Daoy (cell line): ENCODE measurements at regions not wholly inside any gene's neighbourhood (a gene's known extent, or its start where the extent isn't known, plus 50 kb on each side); places are given as distances from the start of the nearest gene placed in this dataset.

ENCODE experiments used
- DNase-seq: peaks from one replicate; pipeline ENCODE4 v3.0.0-alpha.2; 2015; ENCODE audit warnings: low read depth

DNA sequence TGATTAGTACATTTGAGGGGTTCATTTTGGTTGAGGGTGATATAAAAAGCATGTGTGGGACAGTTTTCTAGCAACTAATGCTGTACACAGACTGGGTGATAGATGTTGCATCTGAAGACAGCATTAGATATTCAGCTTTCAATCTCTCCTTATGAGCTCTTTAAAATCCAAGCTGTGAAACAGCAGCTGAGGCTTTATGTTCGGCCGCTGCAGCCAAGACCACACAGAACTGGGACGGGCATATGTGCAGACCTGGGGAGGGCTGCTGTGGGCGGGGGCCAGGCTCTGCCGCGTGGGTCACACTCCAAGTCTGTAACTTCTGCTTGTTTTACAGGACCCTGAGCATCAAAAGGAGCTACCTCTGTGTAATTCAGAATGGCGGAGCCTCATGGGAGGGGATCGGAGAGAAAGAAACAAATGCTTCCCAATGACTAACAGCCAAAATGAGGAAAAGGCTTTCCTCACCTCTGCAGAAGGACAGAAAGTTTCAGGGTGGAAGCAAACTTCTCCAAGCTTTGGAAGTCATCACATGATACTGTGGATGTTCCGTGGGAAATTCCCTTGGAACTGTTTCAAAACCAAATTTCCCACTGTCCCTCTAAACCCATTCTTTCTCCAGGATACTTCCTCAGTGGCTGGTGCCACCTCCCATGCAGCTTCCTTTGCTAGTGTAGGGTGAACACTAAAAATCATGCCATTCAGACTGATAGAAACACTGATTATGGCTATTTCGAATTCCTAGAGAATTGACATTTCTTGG lies 711.9 kb upstream of the ID2 start:
- no peak for DNase-seq

DNA sequence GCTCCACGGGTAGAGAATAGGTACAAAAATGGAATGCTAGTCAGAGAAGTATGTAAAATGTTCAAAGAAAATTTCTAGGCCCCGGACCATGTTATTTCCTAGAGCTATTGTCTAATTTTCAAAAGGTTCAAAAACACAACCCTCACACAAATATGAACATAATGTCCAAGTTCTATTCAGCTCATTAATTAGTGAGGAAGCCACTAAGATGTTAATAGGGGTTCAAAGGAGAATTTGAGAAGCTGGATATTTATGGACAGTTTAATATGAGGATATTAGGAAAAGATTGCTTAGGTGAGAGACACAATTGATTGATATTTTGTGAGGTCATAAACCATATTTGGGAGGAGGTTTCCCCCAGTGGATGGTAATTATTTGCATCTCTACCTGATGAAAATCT lies 710.6 kb upstream of the ID2 start:
- DNase-seq: no peak

DNA sequence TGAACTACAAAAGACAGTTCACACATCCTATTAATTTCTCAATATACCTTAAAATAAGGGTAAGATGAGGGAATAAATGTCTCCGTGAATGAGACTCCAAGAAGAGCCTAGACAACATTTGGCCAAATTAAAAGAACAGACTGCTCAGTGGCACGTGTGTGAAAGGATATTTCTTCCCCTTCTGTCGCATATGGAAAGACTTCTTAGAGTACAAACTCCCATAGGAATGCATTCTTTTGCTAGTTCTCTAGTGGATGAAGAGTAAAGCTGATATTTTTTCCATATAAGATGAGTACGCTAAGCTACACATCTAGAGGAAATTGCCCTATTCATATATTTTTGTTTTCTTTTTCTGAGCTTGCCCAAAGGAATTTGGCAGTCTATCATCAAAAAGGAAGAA lies 710.0 kb upstream of the ID2 start:
- DNase-seq: no peak

DNA sequence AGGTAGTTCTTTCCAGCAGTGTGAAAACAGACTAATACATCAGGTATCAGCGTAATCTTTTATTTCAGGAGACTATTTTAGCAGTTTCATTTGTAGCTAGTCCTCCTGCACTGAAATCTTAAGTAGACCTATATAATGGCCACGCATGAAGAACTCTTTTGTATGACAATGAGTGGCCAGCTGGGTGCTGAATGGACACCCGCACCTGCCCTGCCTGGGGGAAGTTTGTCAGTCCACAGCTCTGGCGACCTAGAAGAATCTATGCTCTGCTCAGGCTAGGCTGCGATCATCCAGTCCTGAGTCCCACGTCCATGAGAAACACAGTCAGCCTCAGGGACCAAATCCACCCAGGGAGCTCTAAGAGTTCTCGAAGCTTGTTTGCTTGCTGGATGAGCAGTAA lies 709.2 kb upstream of the ID2 start:
- no peak for DNase-seq

DNA sequence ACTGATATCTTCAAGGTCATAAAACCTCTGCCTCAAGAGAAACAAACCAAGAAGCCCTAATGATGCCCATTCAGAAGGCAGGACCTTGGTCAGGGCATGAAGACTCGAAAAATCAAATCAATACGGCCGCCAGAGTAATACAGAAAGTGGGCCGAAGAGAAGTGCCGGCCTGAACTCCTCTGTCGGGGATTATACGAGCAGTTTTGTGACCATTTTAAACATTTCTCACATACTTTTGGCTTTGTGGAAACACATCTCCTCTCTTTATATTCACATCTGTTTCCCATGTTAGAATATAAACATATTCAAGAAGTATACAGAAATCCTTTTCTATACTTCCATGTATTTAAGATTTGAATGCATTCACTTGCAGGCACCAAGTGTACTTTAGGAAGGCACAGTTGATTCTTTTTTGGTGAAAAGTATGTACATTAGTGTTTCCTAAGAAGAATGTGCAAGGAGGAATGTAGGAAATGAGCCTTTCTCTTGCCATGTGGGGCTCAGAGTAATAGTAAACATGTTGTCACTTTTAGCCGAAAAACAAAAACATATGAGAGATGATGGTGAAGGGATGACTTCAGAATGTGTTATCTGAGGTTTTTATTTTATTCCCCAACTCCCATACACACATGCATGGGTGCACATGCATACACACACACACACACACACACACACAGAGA lies 707.9 kb upstream of the ID2 start:
- no peak for DNase-seq

DNA sequence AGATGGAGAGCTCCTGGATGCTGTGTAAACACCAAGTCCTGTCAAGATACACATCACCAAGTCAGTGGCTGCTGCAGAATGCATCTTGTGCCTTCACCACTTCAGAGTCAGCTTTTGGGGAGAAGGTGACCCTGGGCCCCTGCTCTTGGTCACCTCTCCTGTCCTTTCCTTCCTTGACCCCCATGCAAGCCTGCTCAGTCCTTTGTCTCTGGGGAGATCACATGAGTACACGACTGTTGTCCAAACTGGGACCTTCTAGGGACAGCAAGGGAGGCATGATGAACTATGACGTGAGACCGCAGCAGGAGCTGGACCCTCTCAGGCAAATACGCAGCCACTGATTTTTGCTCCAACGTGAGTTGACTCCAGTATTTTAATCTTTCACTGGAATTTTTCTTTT lies 706.9 kb upstream of the ID2 start:
- no peak for DNase-seq

DNA sequence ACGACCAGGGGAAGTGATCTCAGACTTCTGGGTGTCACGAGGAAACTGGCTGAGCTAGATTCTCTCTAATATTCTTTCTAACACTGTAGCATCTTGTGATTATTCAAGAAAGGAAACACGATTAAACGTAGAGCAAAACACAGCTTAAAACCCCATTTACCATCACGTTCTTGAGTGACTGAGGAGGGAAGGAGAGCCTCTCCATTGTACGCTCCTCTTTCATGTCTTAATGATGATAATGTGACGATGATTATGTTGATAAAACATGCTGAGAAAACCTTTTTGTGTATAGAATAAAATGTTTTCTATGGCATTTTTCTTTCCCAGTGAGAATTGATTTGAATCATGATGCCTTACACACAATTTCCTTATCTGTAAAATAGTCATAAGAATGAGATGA lies 705.6 kb upstream of the ID2 start:
- no peak for DNase-seq

DNA sequence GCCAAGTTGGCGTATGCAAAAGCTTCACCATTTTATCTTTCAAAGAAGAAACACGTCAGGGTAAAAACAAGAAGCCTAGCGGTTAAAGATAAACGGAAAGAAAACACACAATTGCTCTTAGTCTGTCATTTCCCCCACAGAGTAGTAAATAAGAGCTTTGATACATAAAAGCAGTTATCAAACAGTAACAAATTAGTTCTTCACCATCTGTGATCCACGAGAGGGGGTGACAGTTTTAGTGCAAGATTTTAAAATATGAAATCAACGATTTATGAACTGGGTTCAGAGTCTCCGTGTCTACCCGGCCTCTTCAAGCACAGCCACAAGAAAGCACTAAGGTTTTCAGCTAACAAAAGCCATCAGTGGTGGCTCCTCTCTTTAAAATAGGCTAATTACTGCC lies 703.9 kb upstream of the ID2 start:
- no peak for DNase-seq

DNA sequence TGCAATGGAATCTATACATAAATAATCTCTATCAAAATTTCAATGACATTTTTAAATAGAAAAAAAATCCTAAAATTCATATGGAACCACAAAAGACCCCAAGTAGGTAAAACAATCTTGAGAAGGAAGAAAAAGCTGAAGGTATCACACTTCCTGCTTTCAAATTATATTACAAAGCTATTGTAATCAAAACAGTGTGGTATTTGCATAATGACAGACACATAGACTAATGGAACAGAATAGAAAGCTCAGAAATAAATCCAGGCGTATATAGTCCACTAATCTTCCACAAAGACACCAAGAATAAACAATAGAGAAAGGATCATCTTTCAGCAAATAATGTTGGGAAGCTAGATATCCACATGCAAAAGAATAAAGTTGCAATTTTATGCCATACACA lies 699.8 kb upstream of the ID2 start:
- DNase-seq: no peak

DNA sequence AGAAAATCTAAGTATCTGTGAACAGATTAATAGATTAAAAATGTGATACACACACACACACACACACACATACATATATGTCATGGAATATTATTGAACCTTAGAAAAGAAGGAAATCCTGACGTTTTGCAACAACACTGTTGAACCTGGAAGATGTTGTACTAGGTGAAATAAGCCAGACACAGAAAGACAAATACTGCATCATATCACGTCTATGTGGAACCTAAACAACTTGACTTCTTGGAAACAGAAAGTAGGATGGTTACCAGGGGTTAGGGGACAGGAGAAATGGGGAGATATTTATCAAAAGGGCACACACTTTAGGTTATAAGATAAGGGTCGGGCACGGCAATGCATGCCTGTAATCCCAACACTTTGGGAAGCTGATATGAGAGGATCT lies 698.4 kb upstream of the ID2 start:
- no peak for DNase-seq

DNA sequence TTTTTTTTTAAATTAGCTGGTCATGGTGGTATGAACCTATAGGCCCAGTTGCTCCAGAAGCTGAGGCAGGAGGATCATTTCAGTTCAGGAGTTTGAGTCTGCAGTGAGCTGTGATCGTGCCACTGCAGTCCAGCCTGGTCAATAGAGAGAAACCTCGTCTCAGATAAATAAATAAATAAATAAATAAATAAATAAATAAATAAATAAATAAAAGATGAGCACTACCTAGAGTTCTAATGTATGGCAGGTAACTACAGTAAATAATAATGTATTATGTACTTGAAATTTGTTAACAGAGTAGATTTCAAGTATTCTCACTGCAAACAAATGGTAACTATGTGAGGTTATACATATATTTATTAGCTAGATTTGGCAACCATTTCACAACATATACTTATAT lies 697.9 kb upstream of the ID2 start:
- DNase-seq: no peak

DNA sequence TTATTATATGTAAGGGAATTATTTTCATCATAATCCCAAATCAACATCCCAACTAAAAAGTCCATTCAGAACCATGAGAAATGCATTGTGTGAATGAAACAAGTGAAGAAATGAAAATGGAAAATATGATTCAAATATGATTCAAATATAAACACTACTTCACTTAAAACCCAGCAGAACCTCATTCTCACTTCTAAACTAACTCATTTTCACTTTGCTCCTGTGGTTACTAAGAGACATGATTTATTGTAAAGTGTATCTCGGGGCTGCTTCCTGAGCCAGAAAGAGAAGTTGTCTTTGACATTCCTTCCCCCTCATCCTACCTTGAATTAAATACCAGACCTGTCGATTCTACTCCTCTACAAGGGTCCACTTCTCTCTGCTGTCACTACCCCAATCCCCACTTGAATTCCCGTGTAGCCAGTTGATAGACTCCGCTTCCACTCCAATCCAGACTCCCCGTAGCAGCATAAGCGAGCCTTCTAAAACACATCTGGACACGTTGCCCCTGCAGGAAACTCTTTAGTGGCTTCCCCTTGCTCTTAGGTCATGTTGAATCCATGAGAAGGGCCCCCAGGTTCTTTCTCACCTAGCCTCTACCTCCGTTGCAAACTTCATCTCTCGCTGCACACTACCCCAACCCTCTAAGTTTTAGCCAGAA lies 697.0 kb upstream of the ID2 start:
- no peak for DNase-seq

DNA sequence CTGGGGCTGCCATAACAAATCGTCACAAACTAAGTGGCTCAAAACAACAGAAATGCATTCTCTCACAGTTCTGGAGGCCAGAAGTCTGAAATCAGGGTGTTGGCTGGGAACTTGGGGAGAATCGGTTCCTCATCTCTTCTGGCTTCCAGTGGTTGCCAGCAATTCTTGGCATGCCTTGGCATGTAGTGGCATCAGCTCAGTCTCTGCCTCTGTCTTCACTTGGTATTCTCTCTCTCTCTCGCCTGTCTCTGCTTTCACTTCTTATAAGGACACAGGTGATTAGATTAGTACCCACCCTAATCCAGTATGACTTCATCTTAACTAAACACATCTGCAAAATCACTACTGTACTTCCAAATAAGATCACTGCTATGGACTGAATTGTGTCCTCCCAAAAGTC lies 695.4 kb upstream of the ID2 start:
- no peak for DNase-seq

DNA sequence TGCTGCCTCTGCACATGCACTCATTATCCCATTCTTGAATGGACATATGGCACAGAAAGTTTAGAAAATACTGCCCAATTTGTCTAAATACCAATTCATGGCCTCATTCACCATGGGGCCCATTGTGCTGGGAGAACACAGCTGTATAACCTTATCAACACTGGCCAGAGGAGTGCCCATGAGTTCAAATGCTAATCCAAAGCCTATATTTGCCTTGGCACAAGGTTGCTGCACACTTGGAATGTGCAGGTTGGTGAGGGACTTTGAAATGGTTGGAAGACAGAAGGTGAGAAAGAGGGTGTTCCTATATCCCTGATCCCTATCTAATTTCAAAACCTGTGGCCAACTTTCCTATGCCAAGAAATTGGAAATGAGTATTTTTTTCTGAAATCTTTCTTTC lies 693.9 kb upstream of the ID2 start:
- no peak for DNase-seq

DNA sequence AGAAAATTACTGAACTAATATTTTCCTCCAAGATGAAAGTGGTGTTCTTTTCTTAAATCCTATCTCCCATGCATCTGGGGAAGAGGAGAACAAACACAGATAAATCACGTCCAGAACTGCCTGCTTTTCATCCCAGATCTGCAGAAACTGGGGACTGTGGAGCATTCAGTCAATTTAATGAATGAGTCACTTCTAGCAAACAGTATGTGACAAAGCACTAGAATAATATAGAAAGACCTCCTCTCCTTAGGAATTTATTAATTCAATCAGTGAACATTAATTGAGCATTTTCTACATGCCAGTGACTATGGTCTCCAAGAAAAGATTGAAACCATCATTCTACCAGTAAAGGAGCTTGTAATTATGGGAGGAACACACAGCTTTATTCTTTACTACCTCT lies 693.4 kb upstream of the ID2 start:
- no peak for DNase-seq

DNA sequence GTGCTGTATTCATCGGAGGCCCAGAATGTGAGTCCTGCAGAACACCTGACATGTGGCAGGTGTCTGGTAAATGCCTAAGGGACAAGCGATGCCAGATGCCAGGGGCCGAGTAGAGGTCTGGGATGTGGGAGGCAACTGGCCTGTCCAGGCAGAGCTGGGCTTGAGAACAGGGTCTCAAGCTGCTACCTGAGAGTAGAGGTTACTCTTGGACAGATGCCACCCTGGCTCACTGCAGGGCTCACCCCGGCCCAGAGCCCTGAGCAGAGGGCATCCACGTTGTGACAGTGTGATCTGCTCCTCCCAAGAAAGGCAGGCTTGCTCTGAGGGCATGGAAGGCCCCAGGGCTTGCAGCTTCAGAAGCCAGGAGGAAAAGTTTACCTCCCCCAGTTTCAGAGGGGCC lies 692.0 kb upstream of the ID2 start:
- no peak for DNase-seq

DNA sequence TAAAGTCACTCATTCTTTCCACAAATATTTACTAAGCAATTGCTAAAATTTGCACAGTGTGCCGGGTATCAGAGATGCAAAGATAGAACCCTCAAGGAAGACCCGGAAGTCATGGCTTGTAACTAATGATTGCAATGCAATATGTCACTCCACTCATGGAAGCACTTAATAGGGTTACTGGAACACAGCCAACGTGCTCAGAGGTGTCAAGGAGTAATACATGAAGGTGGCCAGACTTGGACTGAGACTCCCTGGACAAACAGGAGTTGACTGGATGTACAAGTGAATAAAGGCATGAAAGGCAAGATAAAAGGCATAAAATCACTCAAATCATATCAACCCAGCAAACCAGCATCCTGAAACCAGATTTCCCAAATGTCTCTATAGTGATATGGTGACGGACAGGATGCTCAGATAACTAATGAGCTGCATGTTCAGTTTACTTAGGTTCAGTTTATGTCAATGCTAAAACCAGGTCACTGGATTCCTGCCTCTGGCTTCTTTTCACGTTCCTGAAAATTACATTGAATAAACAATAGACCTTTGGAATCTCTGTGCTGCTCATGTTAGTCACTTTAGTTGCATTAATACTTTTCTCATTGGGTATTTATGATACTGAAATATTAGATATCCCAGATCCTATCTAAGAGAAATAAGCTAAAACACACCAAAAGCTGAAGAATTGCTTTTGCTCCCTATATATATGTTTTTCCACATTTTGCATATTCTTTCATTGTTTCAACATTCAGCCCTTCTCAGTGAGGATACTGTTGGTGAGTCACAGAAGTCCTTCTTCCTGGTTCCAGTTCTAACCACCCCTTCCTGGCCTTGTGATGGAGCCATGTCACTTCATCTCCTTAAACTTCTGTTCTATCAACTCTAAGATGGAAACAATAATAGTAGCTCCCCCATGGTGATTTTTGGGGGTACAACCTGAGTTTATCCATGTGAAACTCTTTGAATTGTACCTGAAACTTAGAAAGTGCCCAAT lies 688.9 kb upstream of the ID2 start:
- no peak for DNase-seq

DNA sequence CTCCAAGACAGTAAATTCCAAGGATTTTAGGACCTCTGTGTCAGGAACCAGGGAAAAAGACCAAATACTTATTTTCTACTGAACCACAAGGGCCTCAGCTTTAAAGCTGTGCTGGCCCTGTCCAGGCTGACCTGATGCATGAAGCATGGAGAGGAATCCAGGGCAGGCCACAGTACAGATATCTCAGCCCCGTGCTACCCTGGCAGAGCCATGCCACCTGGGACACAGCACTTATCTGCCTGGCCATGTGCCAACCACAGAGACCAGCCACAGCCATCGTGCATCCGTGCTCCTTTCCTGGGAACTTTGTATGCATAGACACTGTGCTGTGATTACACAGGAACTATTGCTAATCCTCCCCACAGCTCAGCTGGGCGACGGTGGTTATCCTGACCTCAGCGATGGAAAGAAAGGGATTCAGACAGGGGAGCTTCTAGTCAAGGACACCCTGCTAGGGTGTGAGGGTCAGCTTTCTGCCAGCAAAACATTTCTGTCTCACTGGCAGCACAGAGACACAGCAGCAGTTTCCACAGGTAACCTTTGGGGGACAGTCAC lies 687.4 kb upstream of the ID2 start:
- DNase-seq: no peak

DNA sequence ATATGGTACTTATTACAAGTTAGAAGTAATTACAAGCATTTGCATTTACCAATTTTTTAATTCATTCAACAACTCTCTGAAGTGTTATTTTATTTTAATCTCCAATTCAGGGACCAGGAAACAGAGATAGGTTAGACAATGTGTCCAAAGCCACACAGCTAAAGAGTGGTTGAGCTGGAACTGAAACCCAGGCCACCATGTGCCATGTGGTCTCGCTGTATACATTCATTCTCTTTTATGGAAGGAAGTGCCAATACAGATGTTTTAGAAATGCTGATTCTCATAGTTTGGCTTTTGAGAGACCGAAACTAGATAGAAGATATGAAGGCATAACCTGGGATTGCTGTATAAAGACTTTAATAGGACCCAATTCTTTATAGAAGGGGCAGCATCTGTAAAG lies 684.6 kb upstream of the ID2 start:
- no peak for DNase-seq

DNA sequence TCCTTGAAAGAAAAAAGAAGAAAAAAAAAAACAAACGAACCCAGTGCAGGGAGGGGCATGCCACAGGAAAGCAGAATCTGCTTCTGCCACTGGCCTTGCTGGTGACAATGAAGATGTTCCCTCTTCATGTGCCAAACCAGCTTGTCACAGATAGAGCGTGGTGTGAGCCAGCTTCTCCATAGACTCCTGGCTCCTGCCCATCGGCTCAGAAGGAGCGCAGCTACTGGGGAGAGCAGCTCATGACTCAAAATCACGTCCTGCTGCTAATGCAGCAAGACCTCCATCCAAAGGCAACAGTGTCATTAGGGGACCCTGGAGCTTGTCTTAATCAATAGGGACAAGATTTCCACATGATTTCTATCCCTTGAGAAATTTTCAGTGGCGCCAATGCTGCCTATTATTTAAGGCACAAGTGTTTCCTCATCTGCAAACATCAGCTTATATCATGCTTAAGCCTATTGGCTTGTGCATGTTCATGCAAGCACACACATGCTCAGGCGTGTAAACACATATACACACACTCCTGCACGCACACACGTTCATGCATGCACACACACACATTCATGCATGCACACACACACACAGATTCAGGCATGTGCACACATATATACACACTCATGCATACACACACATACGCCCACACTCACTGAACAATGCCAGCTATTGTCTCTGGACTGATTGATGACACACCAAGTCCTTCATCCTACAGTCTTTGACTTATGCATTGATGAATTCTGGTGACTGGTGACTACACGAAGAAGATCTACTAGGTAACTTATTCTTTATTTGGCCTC lies 682.0 kb upstream of the ID2 start:
- DNase-seq: no peak

DNA sequence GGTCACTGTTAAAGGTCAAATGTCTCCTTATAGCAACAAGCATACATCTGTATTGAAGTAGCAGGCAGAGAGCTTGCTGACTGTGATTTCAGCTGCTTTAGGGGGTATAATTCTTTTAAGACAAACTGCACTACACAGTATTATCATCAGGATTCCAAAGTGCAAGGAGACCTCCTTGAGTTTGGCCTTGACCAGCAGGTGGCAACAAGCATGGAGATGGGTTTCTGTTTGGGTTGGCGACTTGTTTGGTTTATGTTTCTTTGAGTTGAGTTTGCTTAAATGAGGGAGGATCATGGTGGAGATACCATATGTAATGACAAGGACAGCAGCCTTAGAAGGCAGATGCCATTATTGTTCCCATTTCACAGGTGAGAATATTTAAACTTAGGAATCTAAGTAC lies 681.0 kb upstream of the ID2 start:
- no peak for DNase-seq
